Glomerular endothelial cell (primary cell): ENCODE measurements at regions not wholly inside any gene's neighbourhood (a gene's known extent, or its start where the extent isn't known, plus 50 kb on each side); places are given as distances from the start of the nearest gene placed in this dataset.
"Not testable (repeated sequence)": the region's sequence is repeated elsewhere in the genome, so short reads cannot be mapped to it uniquely, and the experiment has no call there.

Source experiments
- DNase-seq: peaks from one replicate; pipeline ENCODE4 v3.0.0-alpha.2; 2011; ENCODE audit warnings: low read depth, low spot score; ENCODE audit errors: extremely low read depth

DNA sequence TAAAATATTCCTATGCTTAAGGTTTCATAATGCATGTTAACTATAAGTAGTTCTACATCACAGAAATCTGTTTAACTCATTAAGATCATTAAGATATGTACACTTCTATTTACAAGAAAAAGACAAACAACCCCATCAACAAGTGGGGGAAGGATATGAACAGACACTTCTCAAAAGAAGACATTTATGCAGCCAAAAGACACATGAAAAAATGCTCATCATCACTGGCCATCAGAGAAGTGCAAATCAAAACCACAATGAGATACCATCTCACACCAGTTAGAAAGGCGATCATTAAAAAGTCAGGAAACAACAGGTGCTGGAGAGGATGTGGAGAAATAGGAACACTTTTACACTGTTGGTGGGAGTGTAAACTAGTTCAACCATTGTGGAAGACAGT, 1084.3 kb downstream of the GATA3 start:
- DNase-seq: not testable (repeated sequence)

DNA sequence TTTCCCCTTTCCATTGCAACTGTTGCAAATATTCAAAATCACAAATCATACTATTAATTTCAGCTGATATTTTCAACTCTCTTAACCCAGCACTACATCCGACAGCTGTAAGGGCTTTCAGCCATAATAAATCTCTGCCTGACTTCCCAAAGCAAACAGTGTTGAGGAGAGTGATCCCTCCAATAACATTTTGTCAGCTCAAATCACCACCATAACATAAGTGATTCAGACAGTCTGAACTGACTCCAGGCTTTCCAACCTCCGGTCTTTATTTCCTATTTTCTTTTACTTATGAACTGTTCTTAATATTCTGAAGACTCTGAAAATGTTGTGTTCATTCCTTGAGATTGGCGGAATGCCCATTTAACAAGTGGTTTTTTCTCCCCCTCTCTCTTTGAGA, 1085.9 kb downstream of the GATA3 start:
- no peak for DNase-seq

DNA sequence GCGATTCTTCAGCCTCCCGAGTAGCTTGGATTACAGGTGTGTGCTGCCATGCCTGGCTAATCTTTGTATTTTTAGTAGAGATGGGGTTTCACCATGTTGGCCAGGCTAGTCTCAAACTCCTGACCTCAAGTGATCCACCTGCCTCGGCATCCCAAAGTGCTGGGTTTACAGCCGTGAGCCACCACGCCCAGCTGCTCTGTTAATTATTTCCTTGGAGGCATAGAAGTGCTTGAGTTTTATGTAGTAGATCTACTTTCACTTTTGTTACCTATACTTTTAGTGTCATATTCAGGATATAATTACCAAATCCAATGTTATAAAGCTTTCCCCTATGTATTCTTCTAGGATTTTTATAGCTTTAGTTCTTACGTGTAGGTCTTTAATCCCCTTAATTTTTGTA, 1093.0 kb downstream of the GATA3 start:
- DNase-seq: no peak

DNA sequence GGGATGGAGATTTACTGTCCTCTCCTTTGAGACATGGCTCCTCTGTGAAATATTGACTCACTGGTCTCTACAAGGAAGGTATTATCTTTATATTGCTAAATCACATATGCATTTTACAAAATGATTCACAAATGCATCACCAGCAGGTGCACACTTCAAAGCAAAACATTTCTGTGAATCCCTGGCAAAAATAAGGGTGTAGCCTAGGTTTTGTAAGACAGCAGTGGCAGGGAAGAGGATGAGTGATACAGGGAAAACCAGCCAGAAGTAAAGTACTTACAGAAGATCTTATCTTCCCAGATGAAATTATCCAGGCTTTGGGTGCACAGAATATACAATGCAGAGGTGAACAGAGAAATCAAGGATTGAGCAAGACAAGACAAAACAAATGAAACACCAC, 1094.6 kb downstream of the GATA3 start:
- no peak for DNase-seq

DNA sequence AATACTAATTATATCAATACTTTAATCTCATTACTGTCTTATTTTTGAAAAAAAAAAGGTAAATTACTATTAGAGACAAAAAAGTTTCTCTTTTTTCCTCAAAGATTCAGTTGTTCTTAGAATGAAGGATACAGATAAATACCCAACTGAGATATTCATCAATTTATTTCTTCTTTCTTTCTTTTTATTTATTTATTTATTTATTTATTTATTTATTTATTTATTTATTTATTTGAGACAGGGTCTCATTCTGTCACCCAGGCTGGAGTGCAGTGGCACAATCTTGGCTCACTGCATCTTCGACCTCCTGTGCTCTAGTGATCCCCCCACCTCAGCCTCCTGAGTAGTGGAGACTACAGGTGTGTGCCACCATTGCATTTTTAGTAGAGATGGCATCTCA, 1098.6 kb downstream of the GATA3 start:
- DNase-seq: not testable (repeated sequence)

DNA sequence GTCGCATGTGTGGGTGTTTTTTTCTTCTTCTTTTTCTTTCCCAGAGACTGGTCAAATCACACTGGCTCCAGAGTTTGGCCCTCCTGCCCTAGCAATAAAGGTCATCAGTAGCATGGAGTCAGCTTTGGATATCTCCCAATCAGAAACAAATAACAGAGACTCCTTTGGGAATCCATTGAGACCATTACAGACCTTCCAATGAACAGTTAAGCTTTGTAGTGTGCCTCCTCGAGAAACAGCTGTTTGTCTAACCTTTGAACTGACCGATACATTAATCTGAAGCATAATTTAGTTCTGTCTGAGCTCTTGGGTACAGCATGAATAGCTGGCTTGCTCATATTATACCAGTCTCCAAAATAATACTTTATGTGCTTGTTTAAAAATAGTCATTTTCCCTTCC, 1103.2 kb downstream of the GATA3 start:
- DNase-seq: no peak

DNA sequence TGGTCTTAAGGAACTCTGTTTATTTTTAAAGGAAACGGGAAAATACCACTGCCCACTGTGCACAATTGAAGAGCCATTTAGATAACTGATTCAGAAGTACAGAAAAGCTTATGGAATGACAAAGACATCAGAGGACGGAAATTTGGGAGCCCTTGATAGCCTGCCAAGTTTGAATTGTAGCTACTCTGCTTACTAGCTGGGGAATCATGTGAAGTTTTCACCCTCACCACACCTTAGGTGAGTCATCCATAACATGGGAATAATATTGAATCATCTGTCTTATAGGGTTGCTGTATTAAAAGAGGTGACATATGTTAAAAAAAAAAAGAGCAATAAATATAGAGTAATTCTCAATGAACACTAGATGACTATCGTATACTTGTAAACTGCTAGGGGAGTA, 1104.2 kb downstream of the GATA3 start:
- no peak for DNase-seq

DNA sequence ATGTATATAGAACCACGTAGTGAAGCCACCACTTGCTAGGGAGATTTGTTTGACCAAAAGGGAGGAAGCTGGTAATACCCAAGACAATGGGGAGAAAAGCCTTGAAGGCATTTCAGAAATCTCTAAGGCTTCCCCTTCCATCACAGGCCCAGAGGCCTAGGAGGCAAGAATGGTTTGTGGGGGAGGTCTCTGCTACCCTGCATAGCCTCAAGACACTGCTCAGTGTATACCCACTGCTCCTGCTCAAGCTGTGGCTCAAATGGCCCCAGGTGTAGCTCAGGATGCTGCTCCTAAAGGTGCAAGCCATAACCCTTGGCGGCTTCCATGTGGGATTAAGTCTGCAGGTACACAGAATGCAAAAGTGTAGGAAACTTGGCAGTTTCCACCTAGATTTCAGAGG, 1105.8 kb downstream of the GATA3 start:
- no peak for DNase-seq

DNA sequence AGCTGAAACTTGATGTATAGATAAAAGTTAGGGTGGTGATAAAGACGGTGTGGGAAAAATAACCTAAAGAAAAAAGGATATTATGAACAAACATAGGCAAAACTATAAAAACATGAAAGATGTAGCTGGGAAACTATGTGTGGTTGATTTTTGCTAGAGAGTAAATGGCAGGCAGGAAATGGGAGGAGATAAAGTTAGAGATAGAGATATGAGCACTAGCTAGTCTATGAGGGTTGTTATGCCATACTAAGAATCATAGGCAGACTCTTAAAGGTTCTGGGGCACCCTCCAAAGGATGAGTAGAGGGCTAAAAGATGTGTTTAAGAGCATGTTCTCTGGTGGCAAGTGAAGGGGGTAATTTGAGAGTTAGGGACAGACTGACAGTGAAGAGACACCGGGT, 1109.2 kb downstream of the GATA3 start:
- DNase-seq: no peak

DNA sequence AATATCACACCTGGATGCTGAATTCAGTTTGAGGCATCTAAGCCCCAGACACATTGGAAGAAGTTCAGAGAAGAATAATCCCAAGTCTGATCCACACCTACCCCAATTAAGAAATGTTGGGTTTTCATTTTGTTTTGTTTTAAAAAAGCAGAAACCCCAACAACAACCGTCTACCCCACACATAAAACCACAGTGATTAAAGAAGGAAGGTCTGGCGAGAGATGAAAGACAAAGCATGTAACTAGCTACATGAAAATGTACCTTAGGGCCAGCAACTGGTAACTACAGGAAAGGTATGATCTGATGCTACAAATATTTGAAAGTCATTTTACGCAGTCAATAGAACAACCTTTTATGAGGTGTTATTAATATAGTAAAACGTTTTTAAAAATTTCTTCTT, 1112.3 kb downstream of the GATA3 start:
- no peak for DNase-seq

DNA sequence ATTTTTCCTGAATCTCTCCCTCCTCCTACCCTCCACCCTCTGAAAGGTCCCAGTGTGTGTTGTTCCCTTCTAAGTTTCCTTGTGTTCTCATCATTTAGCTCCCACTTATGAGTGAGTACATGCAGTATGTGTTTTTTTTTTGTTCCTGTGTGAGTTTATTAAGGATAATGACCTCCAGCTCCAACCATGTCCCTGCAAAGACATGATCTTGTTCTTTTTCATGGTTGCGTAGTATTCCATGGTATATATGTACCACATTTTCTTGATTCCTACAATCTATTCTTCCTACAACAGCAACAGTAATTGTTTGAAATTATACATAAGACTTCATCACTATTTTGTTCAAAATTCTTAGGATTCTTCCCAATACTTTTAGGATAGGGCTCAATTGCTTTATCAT, 1117.8 kb downstream of the GATA3 start:
- DNase-seq: no peak

DNA sequence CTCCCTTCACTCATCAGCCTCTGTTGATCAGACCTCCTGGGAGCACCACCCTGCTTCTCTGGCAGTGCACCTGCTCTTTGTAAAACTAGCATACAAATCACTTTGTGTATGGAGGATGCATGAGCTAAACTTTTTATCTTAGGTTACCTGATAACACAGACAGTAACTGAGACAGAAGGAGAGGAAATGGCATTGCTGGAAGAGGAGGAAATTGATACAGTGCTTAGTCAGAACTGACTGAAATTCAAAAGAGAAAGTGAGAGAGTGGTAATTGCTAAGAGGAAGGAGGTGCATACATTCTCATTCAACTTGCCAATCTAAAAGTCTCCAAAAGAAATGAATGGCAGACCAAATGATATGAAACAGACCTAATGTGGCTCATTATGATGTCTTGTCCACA, 1120.7 kb downstream of the GATA3 start:
- no peak for DNase-seq

DNA sequence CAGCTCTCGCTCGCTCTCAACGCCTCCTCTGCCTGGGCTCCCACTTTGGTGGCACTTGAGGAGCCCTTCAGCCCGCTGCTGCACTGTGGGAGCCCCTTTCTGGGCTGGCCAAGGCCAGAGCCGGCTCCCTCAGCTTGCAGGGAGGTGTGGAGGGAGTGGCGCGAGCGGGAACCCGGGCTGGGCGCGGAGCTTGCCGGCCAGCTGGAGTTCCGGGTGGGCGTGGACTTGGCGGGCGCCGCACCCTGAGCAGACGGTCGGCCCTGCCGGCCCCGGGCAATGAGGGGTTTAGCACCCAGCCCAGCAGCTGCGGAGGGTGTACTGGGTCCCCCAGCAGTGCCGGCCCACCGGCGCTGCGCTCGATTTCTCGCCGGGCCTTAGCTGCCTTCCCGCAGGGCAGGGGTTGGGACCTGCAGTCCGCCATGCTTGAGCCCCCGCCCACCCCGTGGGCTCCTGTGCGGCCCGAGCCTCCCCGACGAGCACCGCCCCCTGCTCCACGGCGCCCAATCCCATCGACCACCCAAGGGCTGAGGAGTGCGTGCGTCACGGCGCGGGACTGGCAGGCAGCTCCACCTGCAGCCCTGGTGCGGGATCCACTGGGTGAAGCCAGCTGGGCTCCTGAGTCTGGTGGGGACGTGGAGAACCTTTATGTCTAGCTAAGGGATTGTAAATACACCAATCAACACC, 1128.9 kb downstream of the GATA3 start:
- DNase-seq: not testable (repeated sequence)

DNA sequence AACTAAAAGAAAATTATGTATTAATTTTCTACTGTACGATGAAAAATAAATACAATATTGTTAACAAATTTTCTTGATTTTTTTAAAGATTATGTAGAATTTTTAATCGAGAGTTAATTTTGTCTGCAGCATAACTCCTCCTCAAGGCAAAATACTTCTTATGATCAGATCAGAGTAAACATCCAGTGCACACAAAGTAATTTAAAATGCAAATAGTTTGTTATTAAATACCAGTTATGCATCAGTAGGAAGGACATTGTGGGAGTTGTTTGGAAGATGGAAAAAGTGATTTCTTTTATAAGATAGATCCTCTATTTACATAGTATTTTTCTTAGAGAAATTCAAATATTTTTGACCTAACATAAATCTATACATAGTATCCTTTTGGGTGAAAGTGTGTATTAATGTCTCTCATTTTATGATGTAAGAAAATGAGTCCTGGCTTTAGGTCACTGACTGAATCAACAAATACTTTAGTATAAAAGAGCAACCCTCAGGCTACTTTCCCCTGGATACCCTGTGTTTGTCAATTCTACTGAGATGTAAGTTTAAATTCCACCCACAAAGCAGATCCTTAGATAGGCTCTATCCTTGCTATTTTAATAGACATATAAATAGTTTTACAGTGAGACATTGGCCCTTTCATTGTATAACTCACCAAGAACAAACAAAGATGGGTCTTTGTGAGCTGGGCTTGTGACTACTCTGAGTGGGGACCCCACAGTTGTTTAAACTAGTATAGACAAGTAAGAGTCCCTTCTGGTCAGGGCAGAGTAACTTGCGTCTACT, 1133.7 kb downstream of the GATA3 start:
- no peak for DNase-seq

DNA sequence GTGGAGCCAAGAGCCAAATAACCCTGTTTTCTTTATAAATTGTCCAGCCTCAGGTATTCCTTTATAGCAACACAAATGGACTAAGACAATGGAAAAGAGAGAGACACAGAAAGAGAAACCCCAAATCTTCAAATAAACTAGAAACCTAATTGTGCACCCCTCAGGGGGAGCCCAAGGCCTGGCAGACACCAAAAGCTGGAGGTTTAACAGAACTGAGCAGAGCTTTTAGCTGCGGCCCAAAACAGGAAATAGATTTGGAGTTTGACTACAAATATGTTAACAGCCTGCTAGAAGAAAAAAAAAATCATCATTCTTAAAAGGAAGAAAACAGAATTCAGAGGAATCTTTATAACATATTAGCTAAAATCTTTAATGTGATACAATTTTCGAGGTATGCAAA, 1135.0 kb downstream of the GATA3 start:
- no peak for DNase-seq

DNA sequence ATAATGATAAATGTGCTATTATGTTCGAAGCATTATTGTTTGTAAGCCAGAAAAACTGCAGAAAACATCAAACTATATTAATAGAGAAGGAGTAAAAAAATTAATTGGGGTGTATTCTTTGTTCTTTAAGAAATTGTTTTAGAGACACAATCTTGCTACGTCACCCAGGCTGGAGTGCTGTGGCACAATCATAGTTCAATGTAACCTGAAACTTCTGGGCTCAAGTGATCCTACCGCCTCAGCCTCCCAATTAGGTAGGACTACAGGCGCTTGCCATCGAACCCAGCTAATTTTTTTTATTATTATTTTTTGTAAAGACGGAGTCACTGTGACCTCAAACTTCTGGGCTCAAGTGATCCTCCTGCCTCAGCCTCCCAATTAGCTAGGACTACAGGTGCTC, 1138.6 kb downstream of the GATA3 start:
- DNase-seq: no peak

DNA sequence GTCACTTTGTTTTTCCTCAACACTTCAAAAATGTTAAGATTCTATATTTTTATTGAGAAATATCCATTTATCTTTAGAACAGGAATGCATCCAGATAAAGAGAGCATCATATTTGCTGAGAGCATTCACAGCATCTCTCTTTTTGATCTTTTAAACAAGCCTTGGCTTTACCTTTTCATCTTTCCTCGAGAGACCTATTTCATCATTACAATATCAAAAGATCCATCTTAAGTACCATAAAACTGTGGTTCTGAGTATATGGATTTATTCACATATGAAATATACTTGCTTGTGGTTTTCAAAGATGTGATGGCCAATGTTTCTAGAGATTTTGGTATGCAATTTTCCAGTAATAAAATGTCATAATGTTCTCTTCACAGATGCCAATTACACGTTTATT, 1140.9 kb downstream of the GATA3 start:
- DNase-seq: no peak

DNA sequence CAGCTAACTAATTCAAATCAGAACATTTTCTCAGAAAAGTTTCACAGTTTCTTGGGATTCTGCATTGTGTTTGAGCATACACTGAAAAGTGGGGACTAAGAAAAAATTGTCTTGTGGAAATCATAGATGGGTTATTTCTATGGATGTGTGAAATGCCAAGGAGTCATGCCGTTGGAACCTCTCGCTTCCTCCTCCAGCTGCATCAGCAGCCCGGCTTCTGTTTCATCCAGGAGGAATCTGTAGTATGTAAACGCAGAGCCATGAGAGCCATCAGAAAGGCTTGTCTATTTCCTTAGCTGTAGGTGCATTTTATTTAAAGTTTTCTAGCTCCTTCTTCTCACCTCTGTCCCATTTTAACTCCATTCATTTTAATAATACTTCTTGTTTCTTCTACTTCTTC, 1144.1 kb downstream of the GATA3 start:
- DNase-seq: no peak

DNA sequence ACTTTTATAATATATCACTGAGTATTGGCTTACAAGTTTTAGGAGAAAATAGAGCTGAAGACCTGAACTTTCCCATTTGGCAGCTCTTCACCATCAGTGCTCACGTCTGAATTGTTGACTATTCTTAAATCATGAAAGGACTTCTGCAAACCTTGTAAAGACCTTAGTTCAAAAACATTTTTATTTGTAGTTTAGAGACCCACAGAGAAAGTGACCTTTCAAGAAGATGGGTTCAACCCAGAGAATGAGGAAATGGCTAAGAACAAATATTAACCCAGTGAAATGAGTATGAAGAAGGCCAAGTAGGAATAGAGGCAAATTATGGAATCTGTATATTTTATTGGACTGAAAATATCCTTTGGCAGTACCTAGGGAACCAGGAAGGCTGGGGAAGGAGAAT, 1151.1 kb downstream of the GATA3 start:
- DNase-seq: no peak

DNA sequence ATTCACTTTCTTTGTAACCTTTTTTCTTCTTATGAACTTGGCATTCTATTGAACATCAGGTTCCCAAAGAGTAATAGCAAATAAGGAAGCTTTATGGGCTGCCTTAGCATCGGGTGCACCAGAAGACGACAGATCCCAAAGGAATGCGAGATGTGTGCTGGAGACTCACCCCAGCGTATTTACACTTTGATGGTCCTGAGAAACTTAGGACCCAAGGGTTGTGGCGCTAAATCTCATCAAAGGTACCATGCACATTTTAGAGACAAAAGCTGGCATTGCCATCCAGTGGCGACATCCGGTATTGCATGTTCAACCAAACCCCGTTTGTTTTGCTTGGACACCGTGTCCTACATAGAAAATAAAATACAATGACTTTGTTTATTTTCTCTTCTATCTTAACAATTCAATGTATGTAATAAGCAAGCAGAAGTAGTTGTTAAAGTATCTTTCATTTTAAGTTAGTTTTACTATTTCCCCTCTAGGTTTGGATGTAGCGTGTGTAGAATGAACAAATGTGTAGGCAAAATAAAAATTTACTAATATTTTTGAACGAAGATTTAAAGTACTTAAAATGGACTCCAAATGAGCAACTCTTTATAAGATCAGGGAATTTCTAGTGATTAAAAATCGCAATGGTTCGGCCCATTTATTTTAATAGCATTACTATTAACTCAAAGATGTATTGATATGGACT, 1154.8 kb downstream of the GATA3 start:
- peak; percentile 65 for DNase-seq

DNA sequence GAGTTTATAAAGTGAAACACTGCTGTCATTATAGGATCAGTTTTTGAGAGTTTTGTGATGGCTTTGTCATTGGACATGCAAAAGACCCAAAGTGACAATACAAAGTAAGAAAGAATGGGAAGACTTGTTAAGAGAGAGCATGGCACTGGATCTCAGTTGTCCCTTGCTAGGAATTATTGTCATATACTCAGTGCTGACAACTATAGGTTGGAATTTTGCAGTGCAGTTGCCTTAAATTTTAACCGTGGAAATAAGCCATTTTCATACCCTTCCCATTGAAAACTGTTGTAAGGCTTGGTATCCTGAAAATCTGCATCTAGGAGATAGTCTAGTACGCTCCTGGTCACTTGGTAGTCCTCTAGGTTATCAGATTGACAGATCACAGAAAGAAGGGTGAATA, 1156.7 kb downstream of the GATA3 start:
- DNase-seq: no peak

DNA sequence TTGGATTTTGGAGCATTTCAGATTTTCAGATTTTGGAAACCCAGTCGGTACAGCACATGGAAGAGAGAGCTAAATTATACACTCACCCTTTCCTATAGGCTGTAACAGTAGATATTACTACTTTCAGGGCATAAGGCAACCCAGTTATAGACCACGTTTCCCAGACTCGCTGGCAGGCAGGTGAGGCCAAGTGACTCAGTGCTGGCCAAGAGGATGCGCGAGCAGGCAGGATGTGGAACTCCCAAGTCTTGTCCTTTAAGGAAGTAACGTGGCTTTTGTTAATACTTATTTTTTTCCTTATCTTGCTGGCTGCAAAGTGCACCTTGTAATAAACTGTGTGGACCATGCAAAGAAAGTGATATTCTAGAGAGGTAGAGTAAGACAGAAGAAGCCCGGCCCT, 1160.1 kb downstream of the GATA3 start:
- no peak for DNase-seq
